HG02884 (cell line): ENCODE measurements at regions not wholly inside any gene's neighbourhood (a gene's known extent, or its start where the extent isn't known, plus 50 kb on each side); places are given as distances from the start of the nearest gene placed in this dataset.

ENCODE experiments used
- ATAC-seq: cut with Tn5 transposase; IDR thresholded peaks from one replicate; pipeline ENCODE4 v1.9.1; 2021; ENCODE audit warnings: mild to moderate bottlenecking, moderate library complexity; ENCODE audit not compliant: unreplicated experiment

DNA sequence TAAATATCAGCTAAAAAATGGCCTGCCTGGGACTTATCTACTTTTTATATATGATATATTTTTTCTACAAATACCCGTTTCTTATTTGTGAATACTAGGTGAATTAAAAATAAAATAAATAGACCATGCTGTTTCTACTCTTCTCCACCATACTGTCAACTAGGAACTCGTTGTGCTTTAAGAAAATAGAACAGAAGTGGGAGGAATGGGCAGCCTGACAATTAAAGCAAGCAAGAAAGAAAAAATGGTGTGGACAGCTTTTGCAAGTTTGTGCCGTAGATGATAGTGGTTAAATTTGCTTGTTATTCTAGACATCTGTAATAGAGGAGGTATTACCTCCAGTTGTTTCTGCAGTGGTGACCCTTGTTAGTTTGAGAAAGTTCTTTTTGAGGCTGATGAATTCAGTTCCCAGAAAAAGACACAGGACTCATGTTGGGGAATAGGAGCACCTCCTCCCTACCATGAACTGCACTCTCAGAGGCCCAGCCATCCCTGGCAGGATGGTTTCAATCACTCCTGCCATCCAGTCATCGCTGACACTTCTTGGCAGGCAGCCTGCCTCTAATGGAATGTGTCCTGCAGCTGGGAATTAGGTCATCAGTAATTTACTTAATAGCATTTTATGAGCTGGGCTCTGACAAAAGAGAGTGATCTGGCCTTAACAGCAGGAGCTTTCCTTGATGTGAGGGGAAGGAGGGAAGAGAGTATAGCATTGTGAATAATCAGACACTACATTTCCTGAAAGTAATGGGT, 105.0 kb upstream of the GAP43 start:
- ATAC-seq, result no peak

GRCh38 chr3:115520241-115520640, 103.1 kb upstream of the GAP43 start:
- ATAC-seq, result no peak

GRCh38 chr3:115520651-115521245, 102.6 kb upstream of the GAP43 start:
- ATAC-seq, result no peak

- ATAC-seq, result no peak
Measured at GRCh38 chr3:115523458-115523857, 99.9 kb upstream of the GAP43 start.

DNA sequence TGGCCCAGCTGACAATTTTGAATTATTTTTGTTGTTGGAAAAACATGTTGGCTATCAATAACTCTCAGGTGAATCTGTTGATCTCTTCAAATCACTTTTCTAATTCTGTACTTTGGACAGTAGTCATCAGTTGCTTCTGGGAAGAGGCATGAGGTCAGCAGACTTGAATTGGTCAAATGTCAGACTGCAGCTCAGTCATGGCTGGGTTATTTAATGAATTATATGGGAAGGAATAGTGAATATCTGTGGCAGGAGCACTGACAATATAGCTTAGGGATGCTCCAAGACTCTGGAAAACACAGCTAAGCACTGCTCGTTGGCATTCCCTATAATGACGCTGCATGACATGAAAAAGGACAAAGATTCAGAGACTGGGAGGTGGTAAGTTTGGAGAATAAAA, 98.8 kb upstream of the GAP43 start:
- ATAC-seq, result no peak

GRCh38 chr3:115525731-115526130, 97.6 kb upstream of the GAP43 start:
- no peak for ATAC-seq

DNA sequence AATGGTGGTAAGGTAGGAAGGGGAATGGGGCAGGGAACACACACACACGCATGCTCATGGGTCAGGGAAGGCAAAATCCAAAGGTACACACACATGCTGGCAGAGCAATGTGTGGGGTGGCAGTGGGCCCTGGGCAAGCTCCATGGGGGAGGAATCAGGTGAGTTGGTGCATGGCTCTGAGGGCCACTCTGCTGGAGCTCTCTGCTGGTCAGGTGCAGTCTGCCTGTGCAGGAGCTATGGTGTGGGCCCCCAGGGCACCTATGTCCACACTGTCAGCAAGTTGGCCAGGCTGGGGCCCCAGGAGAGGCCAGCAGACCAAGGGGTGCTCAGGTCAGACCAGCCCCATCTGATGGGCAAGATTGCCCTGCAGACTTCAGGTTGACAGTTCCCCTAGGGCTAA, 90.1 kb upstream of the GAP43 start:
- ATAC-seq, result no peak

- ATAC-seq, result no peak
Measured at GRCh38 chr3:115536171-115536570, 87.1 kb upstream of the GAP43 start.

- no peak for ATAC-seq
Measured at GRCh38 chr3:115537669-115538068, 85.6 kb upstream of the GAP43 start.

DNA sequence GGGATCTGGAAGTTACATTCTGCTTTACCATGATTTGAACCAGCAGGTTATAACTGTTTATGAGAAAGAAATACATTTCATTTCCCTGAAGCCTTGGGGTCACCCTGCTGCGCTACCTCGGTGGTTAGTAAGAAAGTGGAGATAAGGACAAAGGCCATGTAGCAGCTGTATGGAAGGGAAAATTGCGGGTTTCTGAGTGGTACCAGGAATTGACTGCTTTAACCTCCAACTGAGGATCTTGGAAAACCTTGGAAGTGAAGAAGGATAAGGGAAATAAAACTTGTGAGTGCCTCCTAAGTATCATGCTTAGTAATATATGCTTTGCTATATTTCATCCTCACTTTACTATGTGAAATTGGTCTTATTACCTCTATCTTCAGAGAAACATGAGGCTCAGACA, 76.1 kb upstream of the GAP43 start:
- no peak for ATAC-seq

GRCh38 chr3:115548611-115549010, 74.7 kb upstream of the GAP43 start:
- no peak for ATAC-seq

- no peak for ATAC-seq
Measured at GRCh38 chr3:115549071-115549470, 74.2 kb upstream of the GAP43 start.

- ATAC-seq, result no peak
Measured at GRCh38 chr3:115550285-115550761, 73.0 kb upstream of the GAP43 start.

DNA sequence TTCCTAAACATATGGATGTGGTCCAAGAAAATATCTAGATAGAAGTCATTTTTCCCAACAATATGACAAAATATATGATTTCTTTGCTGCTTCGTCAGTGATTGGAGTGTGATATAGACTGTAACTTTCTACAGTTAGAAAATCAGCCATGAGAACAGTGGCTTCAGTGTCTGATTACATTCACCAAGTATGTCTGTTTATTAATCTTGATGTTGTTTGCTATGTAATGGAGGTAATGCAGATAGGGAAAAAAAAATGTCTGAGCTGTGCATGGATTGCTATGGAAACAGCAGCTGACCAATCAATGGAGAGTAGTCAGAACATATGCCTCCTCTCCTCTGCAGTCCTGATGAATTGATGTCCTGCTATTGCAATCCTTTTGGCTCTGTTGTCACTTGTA, 72.3 kb upstream of the GAP43 start:
- ATAC-seq, result no peak

DNA sequence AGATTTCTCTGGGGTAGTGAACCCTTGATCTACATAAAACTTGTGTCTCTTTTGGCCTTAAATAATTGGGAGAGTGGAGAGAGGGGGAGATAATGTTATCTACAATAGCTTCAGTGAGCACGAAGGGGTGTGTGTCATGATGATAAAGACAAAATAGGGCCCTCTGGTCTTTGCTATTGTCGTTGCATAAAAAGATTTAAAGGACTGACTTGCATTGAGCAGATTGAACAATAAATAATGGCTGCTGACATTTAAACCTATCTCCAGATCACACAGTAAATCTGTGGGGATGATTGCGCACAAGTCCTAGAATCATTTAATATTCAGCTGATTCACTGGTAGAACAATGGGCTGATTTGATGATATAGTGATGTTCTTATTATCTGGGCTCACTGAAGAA, 71.3 kb upstream of the GAP43 start:
- ATAC-seq, result no peak

DNA sequence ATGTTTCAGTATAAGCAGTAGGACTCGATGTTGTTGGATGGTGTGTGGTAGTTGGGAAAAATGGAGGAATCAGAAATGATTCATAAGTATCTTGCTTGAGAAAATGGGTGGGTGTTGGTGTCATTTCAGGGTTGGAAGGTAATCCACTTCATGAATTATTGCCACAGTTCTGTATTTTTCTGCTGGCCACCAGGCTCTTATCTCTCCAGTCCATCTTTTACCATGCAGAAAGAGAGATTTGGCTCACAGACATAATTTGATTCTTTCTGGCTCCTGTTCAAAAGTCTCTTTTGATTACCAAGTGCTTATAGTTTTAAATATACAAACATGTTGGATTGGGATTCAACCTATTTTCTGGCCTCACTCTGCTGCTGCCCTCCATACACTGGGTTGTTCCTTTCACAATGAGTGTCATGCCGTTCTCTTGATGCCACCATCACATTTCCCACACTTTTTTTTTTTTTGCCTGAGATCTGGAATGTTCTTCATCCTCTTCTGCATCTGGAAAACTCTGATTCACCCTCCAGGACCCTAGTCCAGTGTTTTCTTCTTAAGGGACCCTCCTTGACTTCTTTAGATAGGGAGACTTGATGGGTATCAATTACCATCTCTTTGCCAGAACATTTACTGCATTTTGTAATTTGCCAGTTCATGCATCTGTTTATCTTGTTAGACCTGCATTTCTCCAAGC, 69.4 kb upstream of the GAP43 start:
- ATAC-seq, result no peak

DNA sequence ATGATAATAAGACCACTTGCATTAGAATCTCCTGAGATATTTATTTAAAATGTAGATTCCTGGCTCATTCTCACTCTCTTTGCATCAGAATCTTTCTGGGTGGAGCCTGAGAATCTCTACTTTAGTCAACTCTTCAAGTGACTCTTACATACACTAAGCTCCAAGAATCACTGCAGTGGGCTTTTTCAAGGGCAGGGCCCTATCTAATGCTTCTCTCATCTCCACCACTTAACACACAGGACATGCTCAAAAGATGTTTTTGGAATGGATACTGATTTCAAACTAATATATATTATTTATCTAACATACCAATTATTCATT, 68.9 kb upstream of the GAP43 start:
- ATAC-seq, result no peak

DNA sequence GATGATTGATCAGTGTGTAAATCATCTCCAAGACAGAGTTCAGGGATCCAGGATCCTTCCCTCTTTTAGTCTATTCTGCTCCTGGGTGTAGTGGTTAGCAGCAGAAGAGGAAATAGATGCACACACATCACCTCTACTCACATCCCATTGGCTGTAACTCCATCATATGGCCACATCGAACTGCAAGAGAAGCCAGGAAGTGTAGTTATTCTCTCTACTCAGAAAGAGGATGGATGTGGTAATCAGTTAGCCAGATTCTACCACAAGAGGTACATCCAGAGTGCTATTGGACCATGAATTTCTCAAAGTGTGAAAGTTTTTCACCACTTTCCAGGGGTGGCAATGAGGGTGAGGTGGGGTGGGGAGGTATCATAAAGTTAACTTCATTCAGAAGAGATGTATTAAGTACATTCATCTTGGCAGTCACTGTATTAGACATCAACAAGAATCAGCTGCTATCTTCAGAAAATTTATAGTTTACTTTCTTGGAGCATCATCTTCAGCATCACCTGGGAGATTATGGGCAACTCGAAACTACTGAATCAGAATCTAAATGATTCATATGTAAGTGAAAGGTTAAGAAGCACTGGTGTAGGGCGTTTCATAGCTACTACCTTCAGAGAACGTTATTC, 60.6 kb upstream of the GAP43 start:
- no peak for ATAC-seq

- ATAC-seq, result no peak
Measured at GRCh38 chr3:115563984-115564383, 59.3 kb upstream of the GAP43 start.

DNA sequence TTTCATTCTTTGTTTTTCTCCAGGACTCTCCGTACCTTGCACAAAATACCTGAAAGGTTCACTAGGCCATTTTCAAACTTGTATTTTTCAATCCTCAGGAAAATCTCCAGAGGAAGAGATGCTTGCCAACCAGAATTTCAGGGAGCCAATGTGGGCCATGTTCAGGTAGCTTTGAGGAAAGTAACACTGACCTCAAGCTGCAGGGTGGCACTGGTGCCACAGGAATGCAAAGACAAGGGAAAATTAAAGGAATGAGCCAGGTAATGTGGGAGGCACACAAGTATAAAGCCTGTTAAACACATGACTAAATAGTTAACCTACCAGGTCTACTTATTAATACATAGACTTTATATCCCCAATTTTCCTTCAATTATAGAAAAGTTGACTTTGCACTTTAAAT, 51.9 kb upstream of the GAP43 start:
- no peak for ATAC-seq
